HG02623 (cell line): ENCODE measurements at regions not wholly inside any gene's neighbourhood (a gene's known extent, or its start where the extent isn't known, plus 50 kb on each side); places are given as distances from the start of the nearest gene placed in this dataset.

Experiments used
- ATAC-seq: cut with Tn5 transposase; IDR thresholded peaks from one replicate; pipeline ENCODE4 v1.9.1; 2021; ENCODE audit warnings: moderate library complexity; ENCODE audit not compliant: unreplicated experiment

DNA sequence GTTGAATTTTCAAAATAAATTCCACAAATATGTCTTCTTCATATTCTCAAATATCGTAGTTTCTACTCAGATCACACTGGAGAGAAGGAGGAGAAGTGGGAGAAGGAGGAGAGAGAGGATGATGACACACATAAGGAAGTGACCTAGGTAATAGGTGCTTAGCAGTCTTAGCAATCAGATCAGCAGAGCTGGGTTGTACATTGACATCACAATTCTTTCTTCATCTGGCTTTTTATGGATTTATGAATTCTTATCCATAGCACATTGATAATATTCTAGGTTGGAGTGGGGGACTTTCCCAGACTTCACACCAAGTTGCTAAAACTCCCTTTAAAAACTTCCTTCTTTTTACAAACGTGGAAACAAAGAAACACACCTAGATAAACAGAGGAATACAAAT lies 86.9 kb downstream of the FGF9 start:
- ATAC-seq: no peak

- no peak for ATAC-seq
These were observed 87.6 kb downstream of the FGF9 start for GRCh38 chr13:21758441-21758840.

GRCh38 chr13:21759463-21759862 lies 88.6 kb downstream of the FGF9 start:
- ATAC-seq: no peak

- no peak for ATAC-seq
These were observed 89.0 kb downstream of the FGF9 start for GRCh38 chr13:21759911-21760310.

DNA sequence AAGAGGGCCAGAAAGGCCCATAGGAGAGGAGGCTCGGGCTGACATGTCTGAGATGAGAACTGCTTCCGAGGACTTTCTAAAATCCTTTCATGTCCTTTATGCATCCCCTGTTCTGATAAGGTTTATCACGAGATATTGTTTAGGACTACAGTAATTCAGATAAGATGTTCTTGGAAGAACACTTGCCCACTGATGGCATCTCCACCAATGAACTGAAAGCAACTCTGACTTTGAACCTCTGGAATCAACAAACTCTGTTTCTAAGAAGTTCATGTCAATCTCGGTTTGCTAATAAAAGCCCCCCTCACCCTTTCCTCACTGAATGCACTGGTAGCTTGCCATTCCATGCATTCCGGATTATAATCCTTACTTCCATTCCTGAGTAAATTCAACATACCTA lies 90.9 kb downstream of the FGF9 start:
- ATAC-seq: no peak

GRCh38 chr13:21762512-21762911 lies 91.6 kb downstream of the FGF9 start:
- ATAC-seq: no peak

DNA sequence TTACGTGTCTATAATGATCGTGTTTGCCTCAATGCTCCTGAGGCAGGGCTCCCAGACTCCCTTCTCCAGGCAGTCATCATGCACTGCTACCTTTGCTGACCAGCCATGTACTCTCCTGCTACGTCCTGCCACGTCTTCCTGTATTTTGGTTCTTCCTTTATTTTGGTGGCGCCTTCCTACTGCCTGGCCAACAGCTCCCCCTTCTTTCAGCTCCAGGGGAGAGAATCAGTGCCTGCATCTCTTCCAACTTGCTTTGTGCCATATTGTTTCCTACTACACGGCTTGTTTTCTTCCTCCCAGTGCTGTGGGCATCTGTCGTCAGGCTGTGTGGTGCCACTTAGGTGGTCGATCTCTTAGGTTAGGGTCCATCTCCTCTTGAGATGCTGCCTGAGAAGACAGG lies 96.2 kb downstream of the FGF9 start:
- no peak for ATAC-seq

DNA sequence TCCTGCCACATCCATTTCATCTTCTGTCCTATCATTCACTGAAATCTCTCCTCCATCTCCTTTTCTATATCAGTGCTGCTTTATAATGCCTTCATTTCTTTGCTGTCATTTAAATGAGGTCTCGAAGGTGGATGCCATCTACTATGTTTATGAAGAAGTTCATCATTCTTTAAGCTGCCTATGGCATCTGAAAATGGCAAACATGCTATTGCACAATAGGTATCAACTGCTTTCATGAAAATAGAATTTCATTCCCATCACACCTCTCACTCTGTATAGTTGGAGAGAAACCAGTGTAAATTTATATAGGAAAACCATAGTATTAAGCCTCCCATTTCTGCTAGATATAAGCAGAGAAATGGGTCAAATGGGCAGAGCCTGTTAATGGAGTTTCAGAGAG lies 100.2 kb downstream of the FGF9 start:
- ATAC-seq: no peak

DNA sequence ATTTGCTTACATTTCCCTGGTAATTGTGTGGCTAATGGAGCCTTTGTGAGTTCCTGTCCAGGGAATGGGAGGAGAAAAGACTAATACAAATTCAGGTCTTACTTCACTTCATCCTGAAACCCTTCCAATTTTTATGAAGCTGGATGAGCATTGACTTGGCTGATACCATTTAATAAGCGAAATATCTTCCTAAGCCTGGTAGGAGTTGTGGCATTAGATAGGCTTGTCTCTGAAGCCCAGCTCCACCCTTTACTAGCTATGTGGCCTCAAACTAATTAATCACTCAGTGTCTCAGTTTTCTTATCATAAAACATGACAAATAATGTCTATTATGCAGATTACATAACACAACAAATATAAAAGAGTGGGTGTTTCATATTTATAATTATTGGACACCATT lies 106.3 kb downstream of the FGF9 start:
- no peak for ATAC-seq

DNA sequence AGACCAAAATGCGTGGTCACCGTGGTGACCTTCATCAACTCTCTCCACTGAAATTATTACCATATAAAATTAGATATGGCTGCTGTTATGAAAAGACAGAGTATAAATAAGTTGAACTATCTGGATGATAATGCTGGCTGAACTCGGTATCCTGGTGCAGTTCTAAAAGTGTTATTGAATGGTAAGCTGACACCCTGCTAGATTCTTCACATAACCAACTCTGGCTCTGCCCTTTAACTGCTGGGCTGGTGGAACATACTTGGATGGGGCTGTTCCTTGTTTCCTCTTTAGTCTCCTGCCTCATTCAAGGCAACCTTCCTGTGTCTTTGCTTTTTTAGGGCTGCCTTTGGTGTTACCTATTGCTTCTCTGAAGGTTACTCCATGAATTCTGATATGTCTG lies 106.9 kb downstream of the FGF9 start:
- ATAC-seq: no peak

DNA sequence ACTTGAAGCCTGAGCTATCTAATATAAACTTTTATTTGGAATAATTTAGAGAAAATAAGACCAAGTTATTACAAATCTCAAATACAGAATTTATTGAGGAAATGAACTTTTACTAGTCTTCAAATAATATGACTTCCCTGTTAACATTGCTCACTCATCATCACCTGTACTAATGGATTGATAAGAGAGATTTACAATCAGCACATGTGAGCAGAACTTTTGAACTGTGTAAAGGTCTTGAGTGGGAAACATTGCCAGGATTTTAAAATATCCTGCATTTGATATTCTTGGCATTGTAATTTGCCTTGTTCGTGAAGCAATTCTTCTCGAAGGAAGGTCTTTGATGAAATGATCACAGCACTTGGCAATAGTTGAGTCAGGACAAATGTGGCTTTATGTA lies 111.9 kb downstream of the FGF9 start:
- no peak for ATAC-seq

- ATAC-seq: no peak
These were observed 115.1 kb downstream of the FGF9 start for GRCh38 chr13:21785990-21786389.

- ATAC-seq: no peak
These were observed 125.2 kb downstream of the FGF9 start for GRCh38 chr13:21796066-21796465.

- ATAC-seq: no peak
These were observed 126.1 kb downstream of the FGF9 start for GRCh38 chr13:21796775-21797514.

DNA sequence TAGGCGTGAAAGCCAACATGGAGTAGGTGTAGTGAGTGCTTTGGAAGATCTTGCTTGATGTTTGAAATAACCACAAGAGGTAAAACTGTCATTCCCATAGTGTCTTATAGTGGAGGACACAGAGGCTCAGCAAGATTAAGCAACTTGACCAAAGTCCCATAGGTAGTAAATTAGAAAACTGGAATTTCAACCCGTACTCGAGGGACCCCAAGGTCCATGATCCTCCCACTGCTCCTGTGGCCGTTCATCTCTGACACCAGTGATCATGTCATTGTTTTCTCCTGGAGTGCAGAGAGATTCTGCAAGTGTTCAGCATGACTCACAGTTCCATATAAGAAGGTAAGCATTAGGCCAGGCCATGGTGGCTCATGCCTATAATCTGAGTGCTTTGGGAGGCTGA lies 126.9 kb downstream of the FGF9 start:
- ATAC-seq: no peak

DNA sequence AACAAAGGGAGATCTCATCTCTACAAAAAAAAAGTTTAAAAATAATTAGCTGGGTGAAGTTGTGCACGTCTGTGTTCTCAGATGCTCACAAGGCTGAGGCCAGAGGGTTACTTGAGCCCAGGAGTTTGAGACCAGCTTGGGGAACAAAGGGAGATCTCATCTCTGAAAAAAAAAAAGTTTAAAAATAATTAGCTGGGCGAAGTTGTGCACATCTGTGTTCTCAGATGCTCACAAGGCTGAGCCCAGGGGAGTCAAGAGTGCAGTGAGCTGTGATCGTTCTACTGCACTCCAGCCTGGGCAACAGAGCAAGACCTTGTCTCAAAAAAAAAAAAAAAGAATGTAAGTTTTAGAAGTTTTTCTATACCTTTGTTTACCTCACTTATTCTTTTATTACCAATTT lies 127.3 kb downstream of the FGF9 start:
- no peak for ATAC-seq

- ATAC-seq: no peak
These were observed 128.8 kb downstream of the FGF9 start for GRCh38 chr13:21799671-21800070.

DNA sequence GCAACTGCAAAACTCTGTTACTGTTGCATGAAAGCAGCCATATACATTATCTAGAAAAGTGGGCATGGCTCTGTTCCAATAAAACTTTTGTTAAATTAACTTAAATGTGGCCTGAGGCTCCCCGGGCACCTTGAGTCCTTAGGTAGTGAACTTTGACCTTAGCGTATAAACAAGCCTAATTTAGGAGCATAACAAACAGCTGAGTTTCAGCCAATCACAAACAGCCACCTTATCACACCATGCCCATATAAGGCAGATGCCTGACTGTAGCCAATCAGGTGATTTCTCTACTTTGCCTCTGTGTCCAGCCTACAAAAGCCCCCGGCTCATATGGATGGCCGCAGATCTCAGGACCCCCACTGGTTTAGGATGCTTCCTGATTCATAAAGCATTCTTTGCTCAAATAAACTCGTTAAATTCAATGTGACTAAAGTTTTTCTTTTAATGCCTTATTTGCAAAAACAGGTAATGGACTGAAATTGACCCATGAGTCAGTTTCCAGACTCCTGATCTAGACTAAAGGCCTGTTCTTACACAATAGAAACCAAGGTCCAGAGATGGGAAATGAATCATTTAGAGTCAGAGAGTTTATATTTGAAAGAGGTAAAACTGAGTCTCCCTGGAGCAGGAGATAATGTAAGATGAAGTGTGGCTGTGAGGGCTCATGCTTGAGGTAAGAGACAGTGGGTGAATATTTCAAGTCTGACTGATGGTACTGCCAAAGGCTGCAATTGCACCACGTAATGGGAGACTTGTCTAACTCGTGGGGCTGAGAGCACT lies 130.2 kb downstream of the FGF9 start:
- no peak for ATAC-seq

- ATAC-seq: no peak
These were observed 134.9 kb downstream of the FGF9 start for GRCh38 chr13:21805733-21806132.

GRCh38 chr13:21812192-21812626 lies 141.3 kb downstream of the FGF9 start:
- ATAC-seq: no peak

DNA sequence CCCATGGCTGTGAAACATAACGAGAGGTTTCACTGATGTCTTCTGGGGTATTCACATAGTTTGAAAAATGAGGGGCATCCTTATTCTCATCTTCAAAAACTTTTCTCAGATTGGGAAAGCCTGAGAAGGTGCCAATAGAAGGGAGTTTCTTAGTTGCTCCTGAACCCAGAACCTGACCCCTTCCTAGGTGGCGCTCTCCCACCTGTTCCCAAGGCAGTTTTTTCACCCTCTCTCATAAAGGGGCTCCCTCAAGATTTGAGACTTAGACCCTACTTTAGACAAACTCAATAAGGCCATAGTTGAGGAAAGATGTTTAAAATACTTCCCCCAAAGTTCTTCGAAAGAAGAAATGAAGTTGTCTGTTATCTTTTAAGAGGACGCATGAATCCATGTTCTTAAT lies 142.2 kb downstream of the FGF9 start:
- no peak for ATAC-seq

DNA sequence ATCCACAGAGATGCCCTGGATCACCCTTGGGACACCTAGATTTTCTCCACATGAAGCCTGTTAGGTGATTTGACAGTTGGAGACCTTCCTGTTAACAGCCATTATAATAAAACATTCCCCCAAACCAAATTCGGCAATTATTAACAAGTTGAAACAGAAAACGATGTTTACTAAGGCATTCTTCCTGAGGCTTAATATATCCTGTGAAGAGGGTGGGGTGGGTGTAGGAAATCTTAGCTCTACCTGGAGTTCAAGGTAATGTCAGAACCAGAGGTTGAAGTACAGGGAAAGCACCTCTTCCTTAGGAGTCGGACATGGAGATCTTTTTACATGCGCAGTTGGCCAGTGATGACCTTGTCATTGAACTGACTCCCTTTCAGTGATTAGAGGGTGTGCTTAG lies 143.0 kb downstream of the FGF9 start:
- ATAC-seq: no peak

GRCh38 chr13:21814604-21815003 lies 143.7 kb downstream of the FGF9 start:
- no peak for ATAC-seq
